ENCODE measurements at regions not wholly inside any gene's neighbourhood (a gene's known extent, or its start where the extent isn't known, plus 50 kb on each side); places are given as distances from the start of the nearest gene placed in this dataset.
"Not testable (repeated sequence)": the region's sequence is repeated elsewhere in the genome, so short reads cannot be mapped to it uniquely, and the experiment has no call there.

DNA sequence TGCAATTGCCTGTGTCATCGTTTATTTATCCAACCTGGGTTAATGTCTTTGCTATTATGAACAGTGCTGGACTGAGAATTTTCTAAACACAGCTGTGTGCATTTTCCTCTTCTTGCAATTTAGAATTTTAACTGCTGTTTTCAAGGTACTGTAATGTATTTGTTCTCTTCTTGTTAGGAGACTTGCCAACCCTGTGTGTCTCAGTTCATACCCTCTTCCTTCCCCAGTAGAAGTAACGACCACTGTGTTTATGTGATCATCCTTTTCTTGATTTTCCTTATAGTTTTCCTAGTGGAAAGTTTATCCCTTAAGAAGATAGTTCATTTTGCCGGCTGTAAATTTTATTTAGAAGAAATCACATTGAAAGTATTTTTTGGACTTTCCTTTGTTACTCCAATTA, 389.2 kb downstream of the TMEM121 start:
- not testable (repeated sequence) for TF ChIP-seq POLR2A (IDR thresholded peaks at IDR 0.05)
- TF ChIP-seq, protein P1, sequence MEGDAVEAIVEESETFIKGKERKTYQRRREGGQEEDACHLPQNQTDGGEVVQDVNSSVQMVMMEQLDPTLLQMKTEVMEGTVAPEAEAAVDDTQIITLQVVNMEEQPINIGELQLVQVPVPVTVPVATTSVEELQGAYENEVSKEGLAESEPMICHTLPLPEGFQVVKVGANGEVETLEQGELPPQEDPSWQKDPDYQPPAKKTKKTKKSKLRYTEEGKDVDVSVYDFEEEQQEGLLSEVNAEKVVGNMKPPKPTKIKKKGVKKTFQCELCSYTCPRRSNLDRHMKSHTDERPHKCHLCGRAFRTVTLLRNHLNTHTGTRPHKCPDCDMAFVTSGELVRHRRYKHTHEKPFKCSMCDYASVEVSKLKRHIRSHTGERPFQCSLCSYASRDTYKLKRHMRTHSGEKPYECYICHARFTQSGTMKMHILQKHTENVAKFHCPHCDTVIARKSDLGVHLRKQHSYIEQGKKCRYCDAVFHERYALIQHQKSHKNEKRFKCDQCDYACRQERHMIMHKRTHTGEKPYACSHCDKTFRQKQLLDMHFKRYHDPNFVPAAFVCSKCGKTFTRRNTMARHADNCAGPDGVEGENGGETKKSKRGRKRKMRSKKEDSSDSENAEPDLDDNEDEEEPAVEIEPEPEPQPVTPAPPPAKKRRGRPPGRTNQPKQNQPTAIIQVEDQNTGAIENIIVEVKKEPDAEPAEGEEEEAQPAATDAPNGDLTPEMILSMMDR (IDR thresholded peaks at IDR 0.05), result not testable (repeated sequence)

Measured in heart left ventricle (tissue), 13 donors.